ENCODE measurements at regions not wholly inside any gene's neighbourhood (a gene's known extent, or its start where the extent isn't known, plus 50 kb on each side); places are given as distances from the start of the nearest gene placed in this dataset.

- H3K27ac ChIP-seq = peak overlapping the region in 1 of 10 donors; percentile 38
- no peaks in the 10 kb centered on the region for H3K4me1 ChIP-seq
- 69 to 78% methylated on average over 5 of the region's 5 CpGs for WGBS, 2 donors
- no peak overlapping the region for H3K4me3 ChIP-seq
- H3K36me3 ChIP-seq = no peaks in the 10 kb centered on the region
- no peaks in the 10 kb centered on the region for H3K27me3 ChIP-seq
- no peak for ATAC-seq
- intact Hi-C loops (cut with DNase I) = no loop called here
- TF ChIP-seq CTCF (IDR thresholded peaks at IDR 0.05) = no peak
- peaks cover 0 to 3% (median 0%) of the 10 kb centered on the region in 11 donors for H3K9me3 ChIP-seq
- no peak for DNase-seq
Observed at GRCh38 chr13:33446821-33447725, 161.5 kb upstream of the STARD13 start.

- 87 to 96% methylated on average over 1 of the region's 1 CpG for WGBS, 2 donors
- Histone ChIP-seq H3K36me3 (no peaks in the 10 kb centered on the region), H3K4me1 (peaks cover 0 to 16% (median 8%) of the 10 kb centered on the region in 9 donors), H3K4me3 (no peak overlapping the region), H3K27me3 (no peaks in the 10 kb centered on the region), H3K9me3 (peaks cover 0 to 3% (median 0%) of the 10 kb centered on the region in 11 donors), H3K27ac (no peak overlapping the region)
- intact Hi-C loops (cut with DNase I) = no loop called here
- TF ChIP-seq CTCF (IDR thresholded peaks at IDR 0.05) = no peak
- ATAC-seq (no peak), DNase-seq (no peak)
Observed at GRCh38 chr13:33448889-33449288, 163.3 kb upstream of the STARD13 start.

GRCh38 chr13:33450956-33451709 lies 165.6 kb upstream of the STARD13 start:
- intact Hi-C loops (cut with DNase I) = no loop called here
- Histone ChIP-seq H3K36me3 (no peaks in the 10 kb centered on the region), H3K9me3 (peaks cover 0 to 3% (median 0%) of the 10 kb centered on the region in 11 donors), H3K27me3 (no peaks in the 10 kb centered on the region), H3K4me3 (no peak overlapping the region), H3K27ac (no peak overlapping the region), H3K4me1 (peaks cover 0 to 26% (median 13%) of the 10 kb centered on the region in 9 donors)
- ATAC-seq (no peak), DNase-seq (no peak)
- no peak for TF ChIP-seq CTCF (IDR thresholded peaks at IDR 0.05)
- 94 to 96% methylated on average over 6 of the region's 6 CpGs for WGBS, 2 donors

GRCh38 chr13:33452873-33453517 lies 167.4 kb upstream of the STARD13 start:
- ATAC-seq (peak in 7 of 8 donors; percentile 49 to 85 (median 73)), DNase-seq (peak in 1 of 2 donors; percentile 14)
- peaks cover 0 to 16% (median 0%) of the 10 kb centered on the region in 11 donors for H3K9me3 ChIP-seq
- peak overlapping the region in 4 of 10 donors; percentile 1 to 48 (median 23) for H3K27ac ChIP-seq
- intact Hi-C loops (cut with DNase I) = no loop called here
- TF ChIP-seq CTCF (IDR thresholded peaks at IDR 0.05) = no peak
- H3K4me1 ChIP-seq = peaks cover 0 to 26% (median 13%) of the 10 kb centered on the region in 9 donors
- WGBS, 2 donors = 46 to 53% methylated on average over 2 of the region's 2 CpGs
- H3K4me3 ChIP-seq = no peak overlapping the region
- no peaks in the 10 kb centered on the region for H3K27me3 ChIP-seq
- no peaks in the 10 kb centered on the region for H3K36me3 ChIP-seq
